HCT116 (cell line): ENCODE measurements at regions not wholly inside any gene's neighbourhood (a gene's known extent, or its start where the extent isn't known, plus 50 kb on each side); places are given as distances from the start of the nearest gene placed in this dataset.

Experiments
- ATAC-seq: fragments of 200-7000 bp; cut with Tn5 transposase; 2 replicates; pipeline ENCODE4 v1.9.1; 2020; ENCODE audit warnings: mild to moderate bottlenecking, moderate library complexity
- BruUV-seq: library from RNA; stranded (reverse); fragments of 400-500 nt; replicated peaks from 2 replicates; lab custom pipeline; 2021; lab: Mats Ljungman, UMichigan
- CTCF ChIA-PET: fragments of 300-600 bp; sonication (Branson Sonifier 250); formaldehyde crosslinking; loops from one replicate; lab custom pipeline; 2021; ENCODE audit warnings: antibody characterized with exemption; lab: Charles Lee
- POLR2A ChIA-PET: fragments of 300-600, 350-600 bp; sonication (Branson Sonifier 250); formaldehyde crosslinking; loops from one replicate; lab custom pipeline; 2021; ENCODE audit warnings: antibody characterized with exemption; lab: Charles Lee
- RAD21 ChIA-PET, 2 experiments: fragments of 300-600 bp; sonication (Branson Sonifier 250); formaldehyde crosslinking; loops; one replicate each; lab custom pipeline; 2023; ENCODE audit warnings: low total read pairs in 2 of 2; ENCODE audit not compliant: uncharacterized antibody in 2 of 2, unreplicated experiment in 2 of 2, low non-redundant PET in 1 of 2; lab: Charles Lee
- DNase-seq: peaks from one replicate; pipeline ENCODE4 v3.0.0-alpha.2; 2010; ENCODE audit warnings: low read depth, low spot score
- H2AFZ ChIP-seq: fragments of 200-600 bp; shearing (Covaris generic), sonication (generic); 2 replicates; pipeline ENCODE4 v1.6.1; 2017; ENCODE audit warnings: low read depth, mixed run types, mixed read lengths, antibody characterized with exemption, low read length; ENCODE audit not compliant: poor library complexity, severe bottlenecking
- H3K27ac ChIP-seq: 2 replicates; pipeline ENCODE4 v1.5.1; 2012; ENCODE audit warnings: low read depth, low read length
- H3K27me3 ChIP-seq: fragments of 200-600 bp; sonication (generic); 2 replicates; pipeline ENCODE4 v1.6.1; 2016; ENCODE audit warnings: mixed run types, low read length, mixed read lengths; ENCODE audit not compliant: insufficient read depth
- H3K36me3 ChIP-seq, 2 experiments: fragments of 200-500 bp in 1 of 2; fragments of 200-600 bp in 1 of 2; sonication (Bioruptor generic) in 1 of 2; sonication (generic) in 1 of 2; 2 replicates each; pipeline versions ENCODE4 v1.5.1 to v1.6.1; 2014 to 2016; ENCODE audit warnings: low read length in 2 of 2, inconsistent platforms in 1 of 2, mixed read lengths in 1 of 2, mixed run types in 1 of 2; ENCODE audit not compliant: insufficient read depth in 2 of 2, control insufficient read depth in 1 of 2
- H3K4me1 ChIP-seq, 2 experiments: fragments of 200-600 bp in 1 of 2; sonication (generic) in 1 of 2; 2 replicates each; pipeline versions ENCODE4 v1.5.1 to v1.6.1; 2012 to 2017; ENCODE audit warnings: low read length in 2 of 2, inconsistent platforms in 1 of 2, mild to moderate bottlenecking in 1 of 2, mixed read lengths in 1 of 2, mixed run types in 1 of 2, moderate library complexity in 1 of 2; ENCODE audit not compliant: insufficient read depth in 2 of 2, control insufficient read depth in 1 of 2
- H3K4me2 ChIP-seq: fragments of 200-600 bp; sonication (generic); 2 replicates; pipeline ENCODE4 v1.6.1; 2017; ENCODE audit warnings: mixed run types, low read length, mixed read lengths
- H3K4me3 ChIP-seq, 2 experiments: fragments of 200-600 bp in 1 of 2; sonication (generic) in 1 of 2; replicated peaks in 1 of 2; 2 replicates each; pipeline ENCODE4 v1.5.1; 2011 to 2016; ENCODE audit warnings: low read length in 2 of 2, control low read depth in 1 of 2, low read depth in 1 of 2, mild to moderate bottlenecking in 1 of 2, mixed read lengths in 1 of 2, mixed run types in 1 of 2
- H3K79me2 ChIP-seq: fragments of 200-600 bp; sonication (generic); 2 replicates; pipeline ENCODE4 v1.6.1; 2017; ENCODE audit warnings: mild to moderate bottlenecking, mixed run types, low read length, moderate library complexity, mixed read lengths; ENCODE audit not compliant: insufficient read depth
- H3K9ac ChIP-seq: fragments of 200-600 bp; sonication (generic); 2 replicates; pipeline ENCODE4 v1.6.1; 2016; ENCODE audit warnings: low read length, mixed read lengths
- H3K9me2 ChIP-seq: fragments of 200-600 bp; sonication (generic), shearing (Covaris generic); 2 replicates; pipeline ENCODE4 v1.6.1; 2017; ENCODE audit warnings: mixed run types, mild to moderate bottlenecking, moderate library complexity; ENCODE audit not compliant: insufficient read depth
- H3K9me3 ChIP-seq, 2 experiments: fragments of 200-500 bp in 1 of 2; fragments of 200-600 bp in 1 of 2; sonication (Bioruptor generic) in 1 of 2; sonication (generic) in 1 of 2; 2 replicates each; pipeline ENCODE4 v1.6.1; 2014 to 2017; ENCODE audit warnings: low read length in 2 of 2, mixed read lengths in 2 of 2, inconsistent platforms in 1 of 2, low read depth in 1 of 2, mild to moderate bottlenecking in 1 of 2, mixed run types in 1 of 2, moderate library complexity in 1 of 2; ENCODE audit not compliant: control insufficient read depth in 1 of 2, insufficient read depth in 1 of 2
- H4K20me1 ChIP-seq: fragments of 200-600 bp; sonication (generic), shearing (Covaris generic); 2 replicates; pipeline ENCODE4 v1.6.1; 2017; ENCODE audit warnings: mixed run types, mild to moderate bottlenecking, moderate library complexity; ENCODE audit not compliant: insufficient read depth
- ATF3 ChIP-seq: IDR thresholded peaks from 2 replicates; pipeline ENCODE4 v1.6.1; 2012
- CBX3 ChIP-seq: IDR thresholded peaks from 2 replicates; pipeline ENCODE4 v1.6.1; 2012; ENCODE audit warnings: low read depth
- CEBPB ChIP-seq: IDR thresholded peaks from 2 replicates; pipeline ENCODE4 v1.6.1; 2012; ENCODE audit warnings: low read depth
- CTCF ChIP-seq, 3 experiments: fragments of 200-600 bp in 1 of 3; sonication (generic) in 1 of 3; IDR thresholded peaks in 2 of 3; conservative IDR thresholded peaks in 1 of 3; 2 replicates each; pipeline ENCODE4 v1.5.1; 2012 to 2017; ENCODE audit warnings: low read depth in 2 of 3, low read length in 2 of 3, antibody characterized with exemption in 1 of 3, borderline replicate concordance in 1 of 3, control low read depth in 1 of 3, mild to moderate bottlenecking in 1 of 3, mixed read lengths in 1 of 3, mixed run types in 1 of 3, moderate library complexity in 1 of 3; ENCODE audit not compliant: insufficient read depth in 1 of 3
- EGR1 ChIP-seq: IDR thresholded peaks from 2 replicates; pipeline ENCODE4 v1.6.1; 2012; ENCODE audit warnings: low read depth
- ELF1 ChIP-seq: IDR thresholded peaks from 2 replicates; pipeline ENCODE4 v1.6.1; 2012; ENCODE audit warnings: low read depth, borderline replicate concordance
- EZH2 ChIP-seq: fragments of 200-600 bp; sonication (generic); IDR thresholded peaks from 2 replicates; pipeline ENCODE4 v1.6.1; 2017; ENCODE audit warnings: antibody characterized with exemption, mixed run types
- FOSL1 ChIP-seq: IDR thresholded peaks from 2 replicates; pipeline ENCODE4 v1.6.1; 2012; ENCODE audit warnings: low read depth
- JUND ChIP-seq: IDR thresholded peaks from 2 replicates; pipeline ENCODE4 v1.6.1; 2012
- POLR2A ChIP-seq: IDR thresholded peaks from 2 replicates; pipeline ENCODE4 v1.7.0; 2011; ENCODE audit warnings: borderline replicate concordance; ENCODE audit not compliant: insufficient read depth, insufficient read length; ENCODE audit errors: extremely low read depth
- RAD21 ChIP-seq: IDR thresholded peaks from 2 replicates; pipeline ENCODE4 v1.6.1; 2012; ENCODE audit warnings: low read depth, mild to moderate bottlenecking
- SIN3A ChIP-seq: IDR thresholded peaks from 2 replicates; pipeline ENCODE4 v1.6.1; 2012; ENCODE audit warnings: low read depth
- SP1 ChIP-seq: IDR thresholded peaks from 2 replicates; pipeline ENCODE4 v1.6.1; 2012; ENCODE audit warnings: low read depth
- SRF ChIP-seq: IDR thresholded peaks from 2 replicates; pipeline ENCODE4 v1.6.1; 2012; ENCODE audit warnings: low read depth
- TCF7L2 ChIP-seq: IDR thresholded peaks from 2 replicates; pipeline ENCODE4 v1.7.0; 2011; ENCODE audit warnings: borderline replicate concordance, inconsistent platforms; ENCODE audit not compliant: insufficient read depth, insufficient read length; ENCODE audit errors: extremely low read depth
- YY1 ChIP-seq: IDR thresholded peaks from 2 replicates; pipeline ENCODE4 v1.6.1; 2011; ENCODE audit warnings: low read length, low read depth, moderate library complexity, mild to moderate bottlenecking; ENCODE audit not compliant: insufficient replicate concordance; ENCODE audit errors: extremely low read depth
- ZNF274 ChIP-seq: fragments of 200-500 bp; sonication (Bioruptor generic); IDR thresholded peaks from 2 replicates; pipeline ENCODE4 v1.6.1; 2014; ENCODE audit warnings: mild to moderate bottlenecking, low read depth, low read length, inconsistent platforms
- intact Hi-C: fragments of 100-400 bp; cut with micrococcal nuclease; formaldehyde crosslinking; loops from 2 replicates; pipeline ENCODE4 v1.10.0; 2022
- TF ChIP-seq, protein P1 (sequence below): IDR thresholded peaks from 2 replicates; pipeline ENCODE4 v1.6.1; 2012; ENCODE audit warnings: low read depth

- ATAC-seq (no peak), DNase-seq (no peak)
- CTCF ChIA-PET, result no interaction called here
- Histone ChIP-seq H3K36me3 (no peaks in the 10 kb centered on the region), H3K27me3 (no peaks in the 10 kb centered on the region), H3K9ac (no peak overlapping the region), H2AFZ (no peak overlapping the region), H3K4me3 (no peak overlapping the region), H3K4me2 (no peak overlapping the region), H4K20me1 (no peaks in the 10 kb centered on the region), H3K9me3 (no peaks in the 10 kb centered on the region), H3K27ac (no peak overlapping the region), H3K79me2 (no peaks in the 10 kb centered on the region), H3K4me1 (no peaks in the 10 kb centered on the region), H3K9me2 (no peaks in the 10 kb centered on the region)
- POLR2A ChIA-PET, result no interaction called here
- intact Hi-C loops, result no loop called here
- RAD21 ChIA-PET, result no interaction called here
- no TSS peak for BruUV-seq
- TF ChIP-seq CTCF (IDR thresholded peaks at IDR 0.05 in 2 of 3, conservative IDR thresholded peaks at IDR 0.05 in 1 of 3; ENCODE audit: borderline replicate concordance in 1 of 3, insufficient read depth in 1 of 3, low read depth in 2 of 3, low read length in 2 of 3) (no peak), FOSL1 (no peak), SP1 (no peak), CEBPB (no peak), EGR1 (no peak), CBX3 (no peak), POLR2A (no peak), SIN3A (no peak), TCF7L2 (no peak), ATF3 (no peak), EZH2 (no peak), YY1 (no peak), RAD21 (no peak), SRF (no peak), JUND (no peak), ELF1 (no peak), ZNF274 (no peak)
- TF ChIP-seq, protein P1, sequence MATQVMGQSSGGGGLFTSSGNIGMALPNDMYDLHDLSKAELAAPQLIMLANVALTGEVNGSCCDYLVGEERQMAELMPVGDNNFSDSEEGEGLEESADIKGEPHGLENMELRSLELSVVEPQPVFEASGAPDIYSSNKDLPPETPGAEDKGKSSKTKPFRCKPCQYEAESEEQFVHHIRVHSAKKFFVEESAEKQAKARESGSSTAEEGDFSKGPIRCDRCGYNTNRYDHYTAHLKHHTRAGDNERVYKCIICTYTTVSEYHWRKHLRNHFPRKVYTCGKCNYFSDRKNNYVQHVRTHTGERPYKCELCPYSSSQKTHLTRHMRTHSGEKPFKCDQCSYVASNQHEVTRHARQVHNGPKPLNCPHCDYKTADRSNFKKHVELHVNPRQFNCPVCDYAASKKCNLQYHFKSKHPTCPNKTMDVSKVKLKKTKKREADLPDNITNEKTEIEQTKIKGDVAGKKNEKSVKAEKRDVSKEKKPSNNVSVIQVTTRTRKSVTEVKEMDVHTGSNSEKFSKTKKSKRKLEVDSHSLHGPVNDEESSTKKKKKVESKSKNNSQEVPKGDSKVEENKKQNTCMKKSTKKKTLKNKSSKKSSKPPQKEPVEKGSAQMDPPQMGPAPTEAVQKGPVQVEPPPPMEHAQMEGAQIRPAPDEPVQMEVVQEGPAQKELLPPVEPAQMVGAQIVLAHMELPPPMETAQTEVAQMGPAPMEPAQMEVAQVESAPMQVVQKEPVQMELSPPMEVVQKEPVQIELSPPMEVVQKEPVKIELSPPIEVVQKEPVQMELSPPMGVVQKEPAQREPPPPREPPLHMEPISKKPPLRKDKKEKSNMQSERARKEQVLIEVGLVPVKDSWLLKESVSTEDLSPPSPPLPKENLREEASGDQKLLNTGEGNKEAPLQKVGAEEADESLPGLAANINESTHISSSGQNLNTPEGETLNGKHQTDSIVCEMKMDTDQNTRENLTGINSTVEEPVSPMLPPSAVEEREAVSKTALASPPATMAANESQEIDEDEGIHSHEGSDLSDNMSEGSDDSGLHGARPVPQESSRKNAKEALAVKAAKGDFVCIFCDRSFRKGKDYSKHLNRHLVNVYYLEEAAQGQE, result no peak
These were observed 112.4 kb upstream of the WDR75 start for GRCh38 chr2:189328848-189329245.
